DOHH2 (cell line): ENCODE measurements at regions not wholly inside any gene's neighbourhood (a gene's known extent, or its start where the extent isn't known, plus 50 kb on each side); places are given as distances from the start of the nearest gene placed in this dataset.

Source experiments
- CTCF ChIP-seq: fragments of 200-600 bp; sonication (generic); IDR thresholded peaks from one replicate; pipeline ENCODE4 v1.5.1; 2014; ENCODE audit warnings: antibody characterized with exemption, mild to moderate bottlenecking, low read depth, low read length; ENCODE audit not compliant: poor library complexity, severe bottlenecking
- EZH2phosphoT487 ChIP-seq: fragments of 200-600 bp; sonication (generic); IDR thresholded peaks from 2 replicates; pipeline ENCODE4 v1.6.1; 2017; ENCODE audit warnings: borderline replicate concordance, mild to moderate bottlenecking, antibody characterized with exemption, low read length, moderate library complexity, mixed read lengths

- TF ChIP-seq CTCF (no peak), EZH2phosphoT487 (no peak)
These were observed 185.1 kb downstream of the TM2D1 start for GRCh38 chr1:61539720-61540462.
